IMR-90 (cell line): ENCODE measurements at regions not wholly inside any gene's neighbourhood (a gene's known extent, or its start where the extent isn't known, plus 50 kb on each side); places are given as distances from the start of the nearest gene placed in this dataset.
A peak's percentile ranks its signal among the peaks of the same experiment; 100 is the strongest.

ENCODE experiments used
- ATAC-seq: fragments of 200-7000 bp; cut with Tn5 transposase; 2 replicates; pipeline ENCODE4 v1.9.1; 2020; ENCODE audit warnings: low read depth, mild to moderate bottlenecking, moderate library complexity
- BruUV-seq: library from RNA; stranded (reverse); fragments of 400-500 nt; replicated peaks from 2 replicates; lab custom pipeline; 2021; lab: Mats Ljungman, UMichigan
- CTCF ChIA-PET: fragments of 300-600 bp; formaldehyde crosslinking; extraction: SDS; loops from one replicate; lab custom pipeline; 2021; ENCODE audit warnings: antibody characterized with exemption; lab: Yijun Ruan, JAX
- POLR2A ChIA-PET: fragments of 300-600 bp; sonication (Branson Sonifier 250); formaldehyde crosslinking; loops from one replicate; lab custom pipeline; 2022; ENCODE audit warnings: antibody characterized with exemption; ENCODE audit not compliant: unreplicated experiment; lab: Charles Lee
- DNase-seq: peaks from one replicate; pipeline ENCODE4 v3.0.0; 2013
- H2AFZ ChIP-seq: replicated peaks from 2 replicates; pipeline ENCODE3; 2013; ENCODE audit warnings: low read length, mild to moderate bottlenecking; ENCODE audit not compliant: poor library complexity
- H2AK5ac ChIP-seq: 2 replicates; pipeline ENCODE4 v1.6.1; 2013; ENCODE audit warnings: low read depth, low read length, inconsistent platforms
- H2AK9ac ChIP-seq: replicated peaks from 2 replicates; pipeline ENCODE3; 2013; ENCODE audit warnings: mild to moderate bottlenecking, low read depth, low read length, moderate library complexity; ENCODE audit not compliant: poor library complexity
- H2BK120ac ChIP-seq: 2 replicates; pipeline ENCODE4 v1.6.1; 2013; ENCODE audit warnings: low read depth, low read length, inconsistent platforms
- H2BK15ac ChIP-seq: 3 replicates; pipeline ENCODE4 v1.6.1; 2013; ENCODE audit warnings: low read depth, low read length, inconsistent platforms
- H2BK20ac ChIP-seq: 2 replicates; pipeline ENCODE4 v1.6.1; 2013; ENCODE audit warnings: low read depth, mild to moderate bottlenecking, inconsistent platforms, low read length, moderate library complexity
- H2BK5ac ChIP-seq: 2 replicates; pipeline ENCODE4 v1.6.1; 2013; ENCODE audit warnings: mild to moderate bottlenecking, low read depth, low read length, inconsistent platforms; ENCODE audit not compliant: poor library complexity, severe bottlenecking
- H3K14ac ChIP-seq: replicated peaks from 2 replicates; pipeline ENCODE4 v1.6.1; 2013; ENCODE audit warnings: low read depth, low read length, inconsistent platforms
- H3K18ac ChIP-seq: 2 replicates; pipeline ENCODE4 v1.6.1; 2013; ENCODE audit warnings: low read depth, low read length, control low read depth
- H3K23ac ChIP-seq: 2 replicates; pipeline ENCODE4 v1.6.1; 2013; ENCODE audit warnings: low read depth, low read length, inconsistent platforms
- H3K27ac ChIP-seq: 2 replicates; pipeline ENCODE4 v1.5.1; 2013; ENCODE audit warnings: mild to moderate bottlenecking, control low read depth, low read length; ENCODE audit not compliant: insufficient read depth
- H3K27me3 ChIP-seq: 2 replicates; pipeline ENCODE4 v1.6.1; 2013; ENCODE audit warnings: low read length; ENCODE audit not compliant: control insufficient read depth, insufficient read depth
- H3K36me3 ChIP-seq: 2 replicates; pipeline ENCODE4 v1.6.1; 2013; ENCODE audit warnings: low read length, mixed read lengths; ENCODE audit not compliant: control insufficient read depth, insufficient read depth
- H3K4ac ChIP-seq: 2 replicates; pipeline ENCODE4 v1.6.1; 2013; ENCODE audit warnings: low read depth, low read length, inconsistent platforms
- H3K4me1 ChIP-seq: 2 replicates; pipeline ENCODE4 v1.6.1; 2013; ENCODE audit warnings: low read length, mixed read lengths; ENCODE audit not compliant: control insufficient read depth, insufficient read depth
- H3K4me2 ChIP-seq: 2 replicates; pipeline ENCODE4 v1.6.1; 2013; ENCODE audit warnings: low read depth, mild to moderate bottlenecking, control low read depth, low read length, moderate library complexity
- H3K4me3 ChIP-seq: 2 replicates; pipeline ENCODE4 v1.5.1; 2013; ENCODE audit warnings: low read depth, mild to moderate bottlenecking, control low read depth, low read length, moderate library complexity; ENCODE audit not compliant: insufficient read depth
- H3K56ac ChIP-seq: 2 replicates; pipeline ENCODE4 v1.6.1; 2013; ENCODE audit warnings: low read length, inconsistent platforms; ENCODE audit not compliant: insufficient read depth; ENCODE audit errors: extremely low read depth
- H3K79me1 ChIP-seq, 2 experiments: 2 replicates each; pipeline ENCODE4 v1.6.1; 2013; ENCODE audit warnings: low read length in 2 of 2, inconsistent platforms in 1 of 2, low read depth in 1 of 2
- H3K9ac ChIP-seq: 2 replicates; pipeline ENCODE4 v1.6.1; 2013; ENCODE audit warnings: low read depth, low read length, control low read depth
- H3K9me1 ChIP-seq: 2 replicates; pipeline ENCODE4 v1.6.1; 2013; ENCODE audit warnings: low read length, inconsistent platforms; ENCODE audit not compliant: insufficient read depth
- H3K9me3 ChIP-seq: 2 replicates; pipeline ENCODE4 v1.6.1; 2013; ENCODE audit warnings: low read length; ENCODE audit not compliant: control insufficient read depth, insufficient read depth
- H4K20me1 ChIP-seq: 2 replicates; pipeline ENCODE4 v1.6.1; 2013; ENCODE audit warnings: low read length, inconsistent platforms; ENCODE audit not compliant: insufficient read depth
- H4K5ac ChIP-seq: 2 replicates; pipeline ENCODE4 v1.6.1; 2013; ENCODE audit warnings: mild to moderate bottlenecking, low read depth, low read length, control low read depth
- H4K8ac ChIP-seq, 2 experiments: 2 replicates each; pipeline ENCODE4 v1.6.1; 2013; ENCODE audit warnings: low read depth in 2 of 2, low read length in 2 of 2, control low read depth in 1 of 2, inconsistent platforms in 1 of 2
- H4K91ac ChIP-seq: 2 replicates; pipeline ENCODE4 v1.6.1; 2013; ENCODE audit warnings: low read depth, low read length, inconsistent platforms; ENCODE audit not compliant: insufficient read depth
- BHLHE40 ChIP-seq: fragments of 150-350 bp; IDR thresholded peaks from 2 replicates; pipeline ENCODE4 v1.6.1; 2016; ENCODE audit warnings: mild to moderate bottlenecking, low read depth, low read length
- CEBPB ChIP-seq: IDR thresholded peaks from 2 replicates; pipeline ENCODE4 v1.6.1; 2012; ENCODE audit warnings: low read depth, low read length, improper control_type of control experiment
- CHD1 ChIP-seq: IDR thresholded peaks from 2 replicates; pipeline ENCODE4 v1.6.1; 2012; ENCODE audit warnings: low read depth, low read length, improper control_type of control experiment
- CTCF ChIP-seq: conservative IDR thresholded peaks from 2 replicates; pipeline ENCODE4 v1.5.1; 2012; ENCODE audit warnings: mild to moderate bottlenecking, low read depth, low read length, improper control_type of control experiment
- ELK1 ChIP-seq: fragments of 150-350 bp; IDR thresholded peaks from 2 replicates; pipeline ENCODE4 v1.6.1; 2016; ENCODE audit warnings: low read depth, mild to moderate bottlenecking, low read length, moderate library complexity, borderline replicate concordance
- FOS ChIP-seq: fragments of 150-350 bp; IDR thresholded peaks from 2 replicates; pipeline ENCODE4 v1.6.1; 2016; ENCODE audit warnings: low read depth, low read length
- MAZ ChIP-seq: IDR thresholded peaks from 2 replicates; pipeline ENCODE4 v1.6.1; 2012; ENCODE audit warnings: low read depth, mild to moderate bottlenecking, low read length, improper control_type of control experiment, moderate library complexity, borderline replicate concordance
- MXI1 ChIP-seq: IDR thresholded peaks from 2 replicates; pipeline ENCODE4 v1.6.1; 2012; ENCODE audit warnings: low read depth, mild to moderate bottlenecking, low read length, moderate library complexity, borderline replicate concordance
- NFE2L2 ChIP-seq: fragments of 150-350 bp; IDR thresholded peaks from 2 replicates; pipeline ENCODE4 v1.6.1; 2016; ENCODE audit warnings: low read depth, mild to moderate bottlenecking, low read length
- POLR2A ChIP-seq: IDR thresholded peaks from 2 replicates; pipeline ENCODE4 v1.6.1; 2012; ENCODE audit warnings: mild to moderate bottlenecking, low read depth, low read length
- RAD21 ChIP-seq: IDR thresholded peaks from 2 replicates; pipeline ENCODE4 v1.6.1; 2012; ENCODE audit warnings: low read length, improper control_type of control experiment
- RCOR1 ChIP-seq: IDR thresholded peaks from 2 replicates; pipeline ENCODE4 v1.6.1; 2012; ENCODE audit warnings: mild to moderate bottlenecking, low read length, improper control_type of control experiment; ENCODE audit not compliant: insufficient replicate concordance
- RFX5 ChIP-seq: IDR thresholded peaks from 2 replicates; pipeline ENCODE4 v1.8.0; 2012; ENCODE audit warnings: low read depth, mild to moderate bottlenecking, low read length, moderate library complexity
- SMC3 ChIP-seq: fragments of 150-350 bp; IDR thresholded peaks from 2 replicates; pipeline ENCODE4 v1.6.1; 2016; ENCODE audit warnings: low read depth, mild to moderate bottlenecking, antibody characterized with exemption, low read length, moderate library complexity
- WGBS, 2 experiments: methylation state at CpG; one replicate each; pipeline versions ENCODE4 v1.1.5 to v1.1.7; 2013; ENCODE audit warnings: missing lambda C conversion rate in 2 of 2; ENCODE audit not compliant: insufficient read length in 1 of 2; ENCODE audit errors: extremely low coverage in 2 of 2; 5-methylcytosine and 5-hydroxymethylcytosine counted together
- dilution Hi-C: fragments of 300-500 bp; cut with HindIII; formaldehyde crosslinking; loops from one replicate; pipeline ENCODE4 v1.14.3; 2018; ENCODE audit warnings: low sequenced_read_pairs; ENCODE audit not compliant: unreplicated experiment
- in situ Hi-C: fragments of 300-500 bp; cut with MboI; formaldehyde crosslinking; loops from 3 replicates; pipeline ENCODE4 v1.14.3; 2019; ENCODE audit warnings: low sequenced_read_pairs, inconsistent platforms, mixed read lengths
- intact Hi-C: fragments of 100-400 bp; cut with micrococcal nuclease; formaldehyde crosslinking; loops from 2 replicates; pipeline ENCODE4 v1.10.0; 2022
- TF ChIP-seq, protein P1 (sequence below): fragments of 150-350 bp; IDR thresholded peaks from 2 replicates; pipeline ENCODE4 v1.6.1; 2017; ENCODE audit warnings: mild to moderate bottlenecking, antibody characterized with exemption, low read length, low read depth

DNA sequence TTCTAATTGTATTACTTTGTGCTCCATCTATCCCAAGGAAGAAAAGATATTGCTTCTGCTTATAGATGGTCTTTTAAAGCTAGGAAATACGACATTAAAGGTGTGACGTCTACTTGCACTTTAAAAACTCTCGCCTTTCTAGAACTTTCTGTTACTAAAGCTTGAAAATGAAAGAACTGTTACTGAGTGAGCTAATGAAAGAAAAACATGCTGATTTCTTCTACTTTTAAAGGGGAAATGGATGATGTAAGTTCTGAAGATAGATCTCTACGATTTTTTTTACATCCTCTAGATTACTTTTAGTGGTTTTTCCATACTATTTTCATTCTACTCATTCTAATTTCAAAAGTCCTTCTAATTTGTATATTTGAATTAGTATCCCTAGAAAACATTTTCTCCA, 387.5 kb downstream of the USP25 start:
- Histone ChIP-seq H2BK120ac (peak overlapping the region; percentile 84), H4K8ac (peak overlapping the region in 1 of 2 experiments; percentile 70; a peak in 1 of 4 replicates), H3K4me2 (peak overlapping the region; percentile 49; the same call in 1 of the 2 replicates), H2AK5ac (no peak overlapping the region), H3K36me3 (no peaks in the 10 kb centered on the region), H3K9me3 (no peaks in the 10 kb centered on the region), H3K56ac (no peak overlapping the region), H4K20me1 (no peaks in the 10 kb centered on the region), H3K27me3 (no peaks in the 10 kb centered on the region), H2BK5ac (peak overlapping the region; percentile 95), H3K9ac (no peak overlapping the region), H2AK9ac (no peak overlapping the region), H2BK15ac (no peak overlapping the region), H4K91ac (no peak overlapping the region), H3K27ac (no peak overlapping the region), H3K4ac (peak overlapping the region; percentile 48; the same call in 1 of the 2 replicates), H2BK20ac (peak overlapping the region; percentile 71), H3K23ac (no peak overlapping the region), H3K4me1 (peaks cover 3% of the 10 kb centered on the region), H3K14ac (0 out of 2 replicates have a peak overlapping the region, but pooled peaks have one; percentile 41), H4K5ac (peak overlapping the region; percentile 68; the same call in 1 of the 2 replicates), H3K4me3 (no peak overlapping the region), H3K79me1 (no peaks in the 10 kb centered on the region), H3K18ac (peak overlapping the region; percentile 94), H2AFZ (no peak overlapping the region), H3K9me1 (no peaks in the 10 kb centered on the region)
- in situ Hi-C loops: no loop called here
- POLR2A ChIA-PET: no interaction called here
- CTCF ChIA-PET: interaction anchor here (0.8 to 1.4 kb wide), 4 partner anchors 20 to 37 kb away, joined by 3 to 7 read pairs (median 4); no protein-coding TSS in a partner anchor
- ATAC-seq (no peak), DNase-seq (no peak)
- intact Hi-C loops: no loop called here
- no CpG with 5 or more reads among the region's 4 CpGs for WGBS, 2 experiments
- dilution Hi-C loops: no loop called here
- BruUV-seq: no TSS peak
- TF ChIP-seq CTCF (no peak), CHD1 (no peak), RFX5 (no peak), CEBPB (no peak), MAZ (no peak), SMC3 (no peak), NFE2L2 (no peak), ELK1 (no peak), FOS (no peak), POLR2A (no peak), RAD21 (no peak), RCOR1 (no peak), BHLHE40 (no peak), MXI1 (no peak)
- TF ChIP-seq, protein P1, sequence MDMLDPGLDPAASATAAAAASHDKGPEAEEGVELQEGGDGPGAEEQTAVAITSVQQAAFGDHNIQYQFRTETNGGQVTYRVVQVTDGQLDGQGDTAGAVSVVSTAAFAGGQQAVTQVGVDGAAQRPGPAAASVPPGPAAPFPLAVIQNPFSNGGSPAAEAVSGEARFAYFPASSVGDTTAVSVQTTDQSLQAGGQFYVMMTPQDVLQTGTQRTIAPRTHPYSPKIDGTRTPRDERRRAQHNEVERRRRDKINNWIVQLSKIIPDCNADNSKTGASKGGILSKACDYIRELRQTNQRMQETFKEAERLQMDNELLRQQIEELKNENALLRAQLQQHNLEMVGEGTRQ: no peak
